Activated naive CD4-positive, alpha-beta T cell treated with anti-CD3 and anti-CD28 coated beads, Interleukin-2, amount 50 U/mL, for 72 hours (primary cell): ENCODE measurements at regions not wholly inside any gene's neighbourhood (a gene's known extent, or its start where the extent isn't known, plus 50 kb on each side); places are given as distances from the start of the nearest gene placed in this dataset.

Experiments used
- ATAC-seq, 2 donors: fragments of 150-1000 bp; cut with Tn5 transposase; 2 replicates each; pipeline ENCODE4 v1.10.0; 2021; ENCODE audit warnings: mild to moderate bottlenecking in 2 of 2, moderate library complexity in 2 of 2
- DNase-seq, 2 donors: peaks; one replicate each; pipeline ENCODE4 v3.0.0; 2021 to 2022; ENCODE audit warnings: low spot score in 2 of 2
- H3K27ac Mint-ChIP-seq, 2 donors: one replicate each; pipeline ENCODE4 v1.8.0; 2022; ENCODE audit warnings: mild to moderate bottlenecking in 2 of 2, mixed read lengths in 2 of 2
- H3K36me3 Mint-ChIP-seq, 2 donors: one replicate each; pipeline ENCODE4 v1.8.0; 2022; ENCODE audit warnings: mixed read lengths in 2 of 2
- H3K9me3 Mint-ChIP-seq, 2 donors: one replicate each; pipeline ENCODE4 v1.8.0; 2022; ENCODE audit warnings: mixed read lengths in 2 of 2

DNA sequence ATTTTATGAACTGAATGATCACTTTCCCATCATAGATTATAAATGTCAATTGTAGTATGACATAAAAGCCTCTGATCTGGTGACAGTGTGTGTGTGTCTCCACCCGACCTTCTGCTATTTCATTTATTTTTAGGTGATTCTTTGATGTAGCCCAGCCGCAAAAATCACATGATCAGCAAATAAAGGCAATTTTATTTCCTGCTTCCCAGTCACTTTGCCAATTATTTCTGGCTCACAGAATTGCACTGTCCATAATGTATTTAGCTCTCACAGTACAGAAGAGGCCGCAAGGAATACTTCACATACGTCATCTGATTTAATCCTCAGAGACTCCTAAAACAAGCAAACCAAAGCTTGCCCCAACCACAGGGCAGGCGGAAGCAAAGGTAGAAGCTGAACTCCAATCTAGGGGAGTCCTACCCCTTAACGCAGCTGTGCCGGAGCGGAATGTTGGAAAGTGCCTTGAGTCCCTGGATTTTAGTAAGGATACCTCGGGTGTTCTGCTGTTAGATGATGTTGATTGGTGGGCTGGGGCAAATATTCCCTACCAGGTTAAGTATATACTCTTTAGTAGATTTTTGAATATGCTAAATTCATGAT, 384.0 kb upstream of the IRX4 start:
- H3K36me3 Mint-ChIP-seq, result peaks cover 0 to 4% of the 10 kb centered on the region in 2 donors
- ATAC-seq (no peak), DNase-seq (no peak)
- peaks cover 0 to 3% of the 10 kb centered on the region in 2 donors for H3K9me3 Mint-ChIP-seq
- H3K27ac Mint-ChIP-seq, result no peak overlapping the region

DNA sequence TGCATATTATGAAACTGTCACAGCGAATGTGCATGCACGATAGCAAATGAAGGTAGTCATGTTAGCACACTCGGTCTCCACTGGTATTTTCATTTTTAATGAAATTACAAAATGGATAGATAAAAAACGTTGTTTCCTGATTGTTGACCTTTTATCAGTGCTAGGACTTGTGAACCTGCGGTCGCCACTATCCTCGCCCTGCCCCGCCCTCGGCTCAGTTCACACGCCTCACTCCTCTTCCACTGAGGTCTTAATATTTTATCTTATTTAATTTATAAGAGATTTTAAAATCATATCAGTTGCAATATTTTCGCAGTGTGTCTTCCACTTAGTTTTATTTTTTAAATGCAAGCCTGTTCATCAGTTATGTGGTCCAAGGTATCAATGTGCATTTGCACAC, 382.6 kb upstream of the IRX4 start:
- ATAC-seq, result no peak
- no peak for DNase-seq
- Mint-ChIP-seq H3K9me3 (peaks cover 0 to 3% of the 10 kb centered on the region in 2 donors), H3K36me3 (peaks cover 0 to 4% of the 10 kb centered on the region in 2 donors), H3K27ac (no peak overlapping the region)

GRCh38 chr5:2263763-2264162, 381.0 kb upstream of the IRX4 start:
- no peak overlapping the region for H3K27ac Mint-ChIP-seq
- H3K9me3 Mint-ChIP-seq, result peaks cover 0 to 3% of the 10 kb centered on the region in 2 donors
- DNase-seq (no peak), ATAC-seq (no peak)
- peaks cover 0 to 4% of the 10 kb centered on the region in 2 donors for H3K36me3 Mint-ChIP-seq

GRCh38 chr5:2262620-2263019, 379.9 kb upstream of the IRX4 start:
- peaks cover 0 to under 1% of the 10 kb centered on the region in 2 donors for H3K36me3 Mint-ChIP-seq
- DNase-seq (no peak), ATAC-seq (no peak)
- no peaks in the 10 kb centered on the region for H3K9me3 Mint-ChIP-seq
- H3K27ac Mint-ChIP-seq, result no peak overlapping the region

DNA sequence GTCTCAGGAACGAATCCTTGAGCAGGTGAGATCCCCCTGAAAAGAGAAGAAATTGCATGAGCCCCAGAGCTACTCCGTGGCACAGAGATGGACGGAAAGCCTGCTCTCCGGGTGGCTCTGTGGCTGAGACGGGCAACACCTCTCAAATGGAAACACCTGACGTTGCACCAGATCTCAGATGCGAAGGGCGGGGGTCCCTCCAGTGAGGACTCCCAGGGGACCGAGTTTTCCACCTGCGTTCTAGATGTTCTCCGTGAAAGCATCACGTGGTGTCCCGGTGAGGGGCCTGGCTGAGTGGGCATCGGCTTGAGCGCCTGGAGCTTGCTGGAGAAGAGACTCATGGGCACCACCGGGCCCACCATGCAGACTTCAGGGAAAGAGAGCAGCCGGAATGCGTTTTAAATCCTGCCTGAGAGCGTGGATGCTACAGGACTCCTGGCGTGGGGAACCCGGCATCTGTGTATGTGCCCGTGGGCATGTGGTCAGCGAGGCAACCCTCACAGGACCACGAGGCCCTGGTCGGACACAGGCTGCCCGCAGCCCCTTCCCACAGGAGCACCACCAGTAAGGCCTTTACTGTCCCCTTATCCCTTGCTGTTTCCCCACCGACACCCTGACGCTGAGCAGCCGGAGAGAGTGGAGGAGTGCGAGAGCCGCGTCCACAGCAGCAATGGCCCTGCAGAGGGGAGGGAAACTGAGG, 378.4 kb upstream of the IRX4 start:
- ATAC-seq (no peak), DNase-seq (no peak)
- Mint-ChIP-seq H3K27ac (no peak overlapping the region), H3K36me3 (no peaks in the 10 kb centered on the region), H3K9me3 (no peaks in the 10 kb centered on the region)

- DNase-seq (no peak), ATAC-seq (no peak)
- Mint-ChIP-seq H3K27ac (no peak overlapping the region), H3K36me3 (no peaks in the 10 kb centered on the region), H3K9me3 (no peaks in the 10 kb centered on the region)
Observed at GRCh38 chr5:2260211-2261003, 377.7 kb upstream of the IRX4 start.

DNA sequence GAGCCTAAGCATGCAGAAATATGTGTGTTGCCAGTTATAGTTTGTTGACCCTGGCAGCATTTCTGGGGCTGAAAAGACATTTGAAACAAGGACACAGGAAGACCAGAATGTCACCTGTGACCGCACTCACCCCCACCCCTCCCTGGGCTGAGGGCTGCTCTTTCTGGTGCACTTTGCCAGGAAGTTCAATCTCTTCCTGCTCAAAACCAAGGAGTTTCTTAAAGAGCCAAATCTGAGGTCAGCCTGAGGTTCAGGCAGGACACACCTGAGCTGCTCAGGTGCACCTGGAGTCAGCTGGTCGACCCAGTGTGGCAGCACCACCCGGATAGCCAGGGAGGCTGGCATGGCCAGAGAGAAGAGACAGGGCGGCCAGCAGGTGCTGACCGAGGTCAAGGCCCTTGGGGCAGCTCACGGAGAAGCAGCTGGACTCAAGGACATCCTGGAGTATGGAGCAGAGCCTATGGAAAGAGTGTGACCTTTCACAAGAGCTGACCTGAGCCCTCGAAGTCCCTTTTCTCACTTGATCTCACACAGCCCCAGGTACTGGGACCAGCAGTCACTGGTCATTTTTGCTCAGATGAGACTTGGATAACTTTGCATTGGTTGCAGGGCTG, 376.9 kb upstream of the IRX4 start:
- H3K36me3 Mint-ChIP-seq, result no peaks in the 10 kb centered on the region
- ATAC-seq (no peak), DNase-seq (no peak)
- H3K27ac Mint-ChIP-seq, result no peak overlapping the region
- H3K9me3 Mint-ChIP-seq, result no peaks in the 10 kb centered on the region

DNA sequence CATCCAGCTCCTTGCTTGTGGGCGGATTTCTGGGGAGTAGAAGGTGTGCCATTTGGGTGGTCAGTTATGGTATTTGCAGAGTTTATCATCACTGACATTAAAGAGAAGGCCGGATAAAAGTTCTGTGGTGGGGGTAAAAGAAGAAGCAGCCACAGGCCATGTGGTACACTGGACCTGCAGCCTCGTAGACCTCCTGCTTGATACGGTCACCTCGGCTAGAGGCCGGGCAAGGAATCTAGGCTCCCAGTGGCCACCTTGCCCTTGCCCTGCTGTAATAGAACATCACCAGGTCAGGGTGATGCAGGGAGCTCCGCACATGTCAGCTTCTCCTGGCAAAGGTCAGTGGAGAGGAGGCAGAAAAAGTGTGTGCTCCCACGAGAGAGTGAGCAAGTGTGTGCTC, 376.1 kb upstream of the IRX4 start:
- DNase-seq, result no peak
- Mint-ChIP-seq H3K9me3 (no peaks in the 10 kb centered on the region), H3K27ac (no peak overlapping the region), H3K36me3 (no peaks in the 10 kb centered on the region)
- ATAC-seq, result no peak

GRCh38 chr5:2257326-2258244, 374.9 kb upstream of the IRX4 start:
- Mint-ChIP-seq H3K36me3 (no peaks in the 10 kb centered on the region), H3K27ac (no peak overlapping the region), H3K9me3 (no peaks in the 10 kb centered on the region)
- DNase-seq (no peak), ATAC-seq (no peak)

DNA sequence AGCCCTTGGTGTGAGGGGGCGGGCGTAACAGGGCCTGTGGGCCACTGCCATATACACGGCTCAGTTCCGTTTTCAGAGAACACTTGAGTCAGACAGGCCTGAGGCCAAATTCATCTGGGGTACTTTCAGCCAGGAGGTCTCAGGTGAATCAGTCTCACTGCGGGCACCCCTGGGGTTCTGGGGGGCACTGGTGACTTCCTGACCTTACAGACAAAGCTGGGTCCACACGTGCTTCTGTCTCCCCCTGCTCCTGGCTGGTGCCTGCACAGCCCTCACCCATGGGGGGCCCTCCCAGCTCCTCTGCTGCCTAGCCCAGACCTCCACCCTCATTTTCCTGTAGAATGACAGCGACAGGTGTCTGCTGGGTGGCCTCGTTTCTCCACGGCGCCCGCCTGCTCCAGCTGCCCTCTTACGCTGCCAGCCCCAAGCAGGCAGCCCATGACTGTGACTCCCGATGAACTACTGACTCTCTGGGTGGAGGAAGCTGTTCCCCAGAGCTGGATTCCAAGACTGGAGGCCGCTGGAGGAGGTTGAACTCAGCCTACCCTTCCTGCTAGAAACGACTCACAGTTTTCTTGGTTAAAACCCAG, 374.1 kb upstream of the IRX4 start:
- no peaks in the 10 kb centered on the region for H3K36me3 Mint-ChIP-seq
- ATAC-seq, result no peak
- H3K27ac Mint-ChIP-seq, result no peak overlapping the region
- DNase-seq, result no peak
- H3K9me3 Mint-ChIP-seq, result no peaks in the 10 kb centered on the region

GRCh38 chr5:2255915-2256690, 373.4 kb upstream of the IRX4 start:
- DNase-seq (no peak), ATAC-seq (no peak)
- no peak overlapping the region for H3K27ac Mint-ChIP-seq
- H3K36me3 Mint-ChIP-seq, result no peaks in the 10 kb centered on the region
- no peaks in the 10 kb centered on the region for H3K9me3 Mint-ChIP-seq

DNA sequence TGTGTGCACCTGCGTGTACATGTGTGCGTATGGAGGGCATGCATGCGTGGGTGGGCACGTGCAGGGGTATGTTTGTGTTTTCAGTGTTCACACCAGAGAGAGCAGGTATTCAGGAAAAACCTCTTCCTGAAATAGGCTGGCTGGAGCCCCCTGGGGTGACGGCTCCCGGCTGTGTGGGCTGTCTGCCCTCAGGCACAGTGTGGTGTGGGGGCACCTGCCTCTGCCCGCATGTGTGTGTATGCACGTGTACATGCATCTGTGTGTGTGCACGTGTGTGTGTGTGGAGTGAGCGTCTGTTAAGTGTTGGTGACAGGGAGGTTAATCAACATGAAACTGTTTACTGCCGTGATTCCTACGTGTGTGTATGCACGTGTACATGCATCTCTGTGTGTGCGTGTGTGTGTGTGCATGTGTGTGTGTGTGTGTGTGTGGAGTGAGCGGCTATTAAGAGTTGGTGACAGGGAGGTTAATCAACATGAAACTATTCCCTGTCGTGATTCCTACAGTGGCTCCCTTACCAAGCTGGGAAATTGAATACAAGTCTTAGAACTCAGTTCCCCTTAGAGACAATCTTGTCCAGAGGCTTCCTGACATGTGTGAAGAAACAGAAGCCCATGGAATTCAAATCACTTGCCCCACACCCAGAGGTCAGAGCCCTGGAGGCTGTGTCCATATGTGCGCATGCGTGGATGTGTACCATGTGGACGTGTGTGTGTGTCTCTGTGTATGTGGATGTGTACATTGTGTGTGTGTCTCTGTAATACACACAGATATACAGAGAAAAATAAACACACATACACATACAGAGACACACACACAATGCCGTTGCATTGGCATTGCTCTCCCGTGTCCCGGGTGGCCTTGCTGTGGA, 372.4 kb upstream of the IRX4 start:
- H3K9me3 Mint-ChIP-seq, result no peaks in the 10 kb centered on the region
- DNase-seq, result no peak
- no peak for ATAC-seq
- no peaks in the 10 kb centered on the region for H3K36me3 Mint-ChIP-seq
- no peak overlapping the region for H3K27ac Mint-ChIP-seq

DNA sequence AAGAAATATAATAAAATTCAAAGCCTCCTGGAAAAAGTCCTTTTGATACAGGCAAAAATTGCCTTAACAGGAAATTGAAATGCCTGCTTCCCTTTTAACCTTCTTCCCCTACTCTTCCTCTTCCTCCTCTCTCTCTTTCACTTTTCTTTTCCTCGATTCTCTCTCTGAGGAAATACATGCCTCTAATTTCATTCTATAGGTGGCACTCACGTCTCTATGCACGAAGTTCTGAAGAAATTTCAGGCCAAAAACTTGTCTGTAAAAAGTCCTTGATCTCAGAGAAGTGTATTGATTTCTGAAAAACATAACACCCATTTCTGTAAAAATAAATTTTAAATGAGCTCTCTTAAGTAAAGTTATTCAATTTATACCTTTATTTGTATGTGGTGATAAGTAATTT, 371.7 kb upstream of the IRX4 start:
- no peaks in the 10 kb centered on the region for H3K9me3 Mint-ChIP-seq
- ATAC-seq, result no peak
- no peak overlapping the region for H3K27ac Mint-ChIP-seq
- DNase-seq, result no peak
- no peaks in the 10 kb centered on the region for H3K36me3 Mint-ChIP-seq

DNA sequence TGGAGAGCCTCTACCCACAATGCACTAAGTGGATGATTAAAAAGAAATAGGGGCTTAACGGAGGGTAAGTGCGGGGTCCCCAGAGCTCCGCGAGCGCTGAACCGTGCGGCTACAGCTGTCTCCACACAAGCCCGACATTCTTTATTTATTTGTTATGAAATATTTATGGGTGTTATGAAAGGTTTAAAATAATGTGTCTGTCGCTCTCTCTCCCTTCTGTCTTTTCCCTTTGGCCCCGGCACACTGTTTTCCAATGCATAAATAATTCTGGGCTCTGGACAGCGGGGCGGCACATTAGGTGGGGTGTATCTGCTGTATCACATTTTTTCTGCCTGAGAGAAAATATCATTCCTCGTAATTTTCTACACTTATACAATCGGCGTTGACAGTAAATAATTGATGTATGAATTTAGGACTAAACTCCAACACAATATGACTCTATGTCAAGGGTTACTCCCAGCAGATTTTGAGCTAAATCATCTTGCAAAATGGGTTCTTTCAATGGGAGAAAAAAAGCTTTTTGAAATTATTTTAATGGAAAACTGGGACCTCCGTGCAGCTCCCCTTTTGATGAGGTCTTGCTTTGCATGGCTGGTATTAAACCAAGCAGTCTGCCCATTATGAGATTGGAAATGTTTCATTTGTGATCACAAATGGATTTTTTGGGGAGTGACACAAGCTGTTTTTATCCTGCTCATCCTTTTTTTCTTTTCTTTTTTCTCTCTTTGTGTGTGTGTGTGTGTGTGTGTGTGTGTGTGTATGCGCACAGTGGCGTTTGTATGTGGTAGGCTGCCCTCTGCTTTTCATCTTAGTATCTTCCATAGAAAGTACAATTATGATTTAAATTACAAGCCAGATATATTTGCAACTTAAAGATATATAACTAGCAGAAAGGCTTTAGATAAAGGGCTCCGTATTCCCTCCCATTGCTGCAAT, 370.6 kb upstream of the IRX4 start:
- Mint-ChIP-seq H3K9me3 (peaks cover 5% of the 10 kb centered on the region in 2 donors), H3K36me3 (peaks cover 0 to 1% of the 10 kb centered on the region in 2 donors), H3K27ac (no peak overlapping the region)
- DNase-seq, result no peak
- no peak for ATAC-seq
